Rectal smooth muscle tissue (tissue), 1 donor: ENCODE measurements at regions not wholly inside any gene's neighbourhood (a gene's known extent, or its start where the extent isn't known, plus 50 kb on each side); places are given as distances from the start of the nearest gene placed in this dataset.
"Not testable (repeated sequence)": the region's sequence is repeated elsewhere in the genome, so short reads cannot be mapped to it uniquely, and the experiment has no call there.

Source experiments
- H3K27ac ChIP-seq: one replicate; pipeline ENCODE4 v1.7.0; 2013; ENCODE audit warnings: low read depth, low read length, inconsistent platforms
- H3K27me3 ChIP-seq: one replicate; pipeline ENCODE4 v1.7.0; 2013; ENCODE audit warnings: low read length; ENCODE audit not compliant: control insufficient read depth, insufficient read depth
- H3K36me3 ChIP-seq: one replicate; pipeline ENCODE4 v1.7.0; 2013; ENCODE audit warnings: low read length; ENCODE audit not compliant: control insufficient read depth, insufficient read depth
- H3K4me1 ChIP-seq: one replicate; pipeline ENCODE4 v1.7.0; 2013; ENCODE audit warnings: low read length; ENCODE audit not compliant: control insufficient read depth, insufficient read depth
- H3K4me3 ChIP-seq: one replicate; pipeline ENCODE4 v1.7.0; 2013; ENCODE audit warnings: low read length
- H3K9ac ChIP-seq: one replicate; pipeline ENCODE4 v1.7.0; 2013; ENCODE audit warnings: low read length

- Histone ChIP-seq H3K4me3 (no peak overlapping the region), H3K36me3 (no peaks in the 10 kb centered on the region), H3K4me1 (no peaks in the 10 kb centered on the region), H3K27ac (no peak overlapping the region), H3K9ac (no peak overlapping the region), H3K27me3 (no peaks in the 10 kb centered on the region)
These were observed 227.8 kb downstream of the PTGER3 start for GRCh38 chr1:70819785-70820184.

- Histone ChIP-seq H3K27ac (no peak overlapping the region), H3K4me3 (no peak overlapping the region), H3K9ac (no peak overlapping the region), H3K36me3 (no peaks in the 10 kb centered on the region), H3K4me1 (no peaks in the 10 kb centered on the region), H3K27me3 (no peaks in the 10 kb centered on the region)
These were observed 227.2 kb downstream of the PTGER3 start for GRCh38 chr1:70820396-70820795.

GRCh38 chr1:70820995-70821394 lies 226.6 kb downstream of the PTGER3 start:
- Histone ChIP-seq H3K9ac (no peak overlapping the region), H3K27me3 (no peaks in the 10 kb centered on the region), H3K4me3 (no peak overlapping the region), H3K27ac (no peak overlapping the region), H3K36me3 (no peaks in the 10 kb centered on the region), H3K4me1 (no peaks in the 10 kb centered on the region)

- H3K27me3 ChIP-seq = no peaks in the 10 kb centered on the region
- no peak overlapping the region for H3K27ac ChIP-seq
- no peak overlapping the region for H3K9ac ChIP-seq
- no peaks in the 10 kb centered on the region for H3K36me3 ChIP-seq
- H3K4me3 ChIP-seq = no peak overlapping the region
- H3K4me1 ChIP-seq = no peaks in the 10 kb centered on the region
These were observed 221.2 kb downstream of the PTGER3 start for GRCh38 chr1:70826428-70826827.

GRCh38 chr1:70827030-70827429 lies 220.6 kb downstream of the PTGER3 start:
- Histone ChIP-seq H3K9ac (no peak overlapping the region), H3K36me3 (no peaks in the 10 kb centered on the region), H3K4me1 (no peaks in the 10 kb centered on the region), H3K27ac (no peak overlapping the region), H3K27me3 (no peaks in the 10 kb centered on the region), H3K4me3 (no peak overlapping the region)

- Histone ChIP-seq H3K27ac (no peak overlapping the region), H3K27me3 (no peaks in the 10 kb centered on the region), H3K36me3 (no peaks in the 10 kb centered on the region), H3K4me3 (no peak overlapping the region), H3K9ac (no peak overlapping the region), H3K4me1 (no peaks in the 10 kb centered on the region)
These were observed 219.4 kb downstream of the PTGER3 start for GRCh38 chr1:70828177-70828576.

- not testable (repeated sequence) for H3K4me1 ChIP-seq, H3K9ac ChIP-seq
These were observed 213.3 kb downstream of the PTGER3 start for GRCh38 chr1:70834365-70834764.

GRCh38 chr1:70836456-70836855 lies 211.2 kb downstream of the PTGER3 start:
- Histone ChIP-seq H3K27ac (no peak overlapping the region), H3K27me3 (no peaks in the 10 kb centered on the region), H3K4me1 (no peaks in the 10 kb centered on the region), H3K4me3 (no peak overlapping the region), H3K36me3 (no peaks in the 10 kb centered on the region), H3K9ac (no peak overlapping the region)

More at GRCh38 chr1:70834365-70834764, 213.3 kb downstream of the PTGER3 start:
- not testable (repeated sequence) for H3K27ac ChIP-seq, H3K36me3 ChIP-seq, H3K4me3 ChIP-seq, H3K27me3 ChIP-seq

- Histone ChIP-seq H3K4me1 (no peaks in the 10 kb centered on the region), H3K27me3 (no peaks in the 10 kb centered on the region), H3K9ac (no peak overlapping the region), H3K4me3 (no peak overlapping the region), H3K27ac (no peak overlapping the region), H3K36me3 (no peaks in the 10 kb centered on the region)
These were observed 207.2 kb downstream of the PTGER3 start for GRCh38 chr1:70840260-70840953.

- Histone ChIP-seq H3K4me1 (no peaks in the 10 kb centered on the region), H3K27ac (no peak overlapping the region), H3K27me3 (no peaks in the 10 kb centered on the region), H3K9ac (no peak overlapping the region), H3K36me3 (no peaks in the 10 kb centered on the region), H3K4me3 (no peak overlapping the region)
These were observed 205.1 kb downstream of the PTGER3 start for GRCh38 chr1:70842562-70842961.

GRCh38 chr1:70843452-70843851 lies 204.2 kb downstream of the PTGER3 start:
- Histone ChIP-seq H3K4me1 (no peaks in the 10 kb centered on the region), H3K27ac (no peak overlapping the region), H3K36me3 (no peaks in the 10 kb centered on the region), H3K27me3 (no peaks in the 10 kb centered on the region), H3K9ac (no peak overlapping the region), H3K4me3 (no peak overlapping the region)

- no peaks in the 10 kb centered on the region for H3K36me3 ChIP-seq
- H3K27me3 ChIP-seq = no peaks in the 10 kb centered on the region
- no peak overlapping the region for H3K27ac ChIP-seq
These were observed 200.6 kb downstream of the PTGER3 start for GRCh38 chr1:70847013-70847412.

GRCh38 chr1:70855203-70855602 lies 192.4 kb downstream of the PTGER3 start:
- no peak overlapping the region for H3K9ac ChIP-seq
- H3K4me1 ChIP-seq = no peaks in the 10 kb centered on the region
- H3K27ac ChIP-seq = no peak overlapping the region
- H3K4me3 ChIP-seq = no peak overlapping the region
- H3K36me3 ChIP-seq = no peaks in the 10 kb centered on the region
- H3K27me3 ChIP-seq = no peaks in the 10 kb centered on the region

More at GRCh38 chr1:70847013-70847412, 200.6 kb downstream of the PTGER3 start:
- no peaks in the 10 kb centered on the region for H3K4me1 ChIP-seq
- H3K9ac ChIP-seq = no peak overlapping the region
- no peak overlapping the region for H3K4me3 ChIP-seq
